Progenitor cell of endocrine pancreas (in vitro differentiated cells): ENCODE measurements at regions not wholly inside any gene's neighbourhood (a gene's known extent, or its start where the extent isn't known, plus 50 kb on each side); places are given as distances from the start of the nearest gene placed in this dataset.

Experiments
- DNase-seq: peaks from one replicate; pipeline ENCODE4 v3.0.0; 2021; ENCODE audit warnings: low spot score; ENCODE audit not compliant: unreplicated experiment
- H3K27ac Mint-ChIP-seq: 2 replicates; pipeline ENCODE4 v1.8.0; 2021; ENCODE audit warnings: mild to moderate bottlenecking, moderate library complexity, mixed read lengths
- H3K27me3 Mint-ChIP-seq: 2 replicates; pipeline ENCODE4 v1.8.0; 2021; ENCODE audit warnings: mixed read lengths
- H3K36me3 Mint-ChIP-seq: 2 replicates; pipeline ENCODE4 v1.8.0; 2022; ENCODE audit warnings: mixed read lengths; ENCODE audit not compliant: insufficient read depth
- H3K4me1 Mint-ChIP-seq: 2 replicates; pipeline ENCODE4 v1.8.0; 2021; ENCODE audit warnings: low read depth, mixed read lengths
- H3K4me3 Mint-ChIP-seq: 2 replicates; pipeline ENCODE4 v1.8.0; 2021; ENCODE audit warnings: low read depth, mild to moderate bottlenecking, moderate library complexity, mixed read lengths
- H3K9me3 Mint-ChIP-seq: 2 replicates; pipeline ENCODE4 v1.8.0; 2021; ENCODE audit warnings: low read depth, mixed read lengths
- TF ChIP-seq, protein P1 (sequence below): fragments of 200-600 bp; sonication (generic); IDR thresholded peaks from one replicate; pipeline ENCODE4 v1.5.0; 2021; ENCODE audit warnings: antibody characterized with exemption, mild to moderate bottlenecking; ENCODE audit not compliant: unreplicated experiment

DNA sequence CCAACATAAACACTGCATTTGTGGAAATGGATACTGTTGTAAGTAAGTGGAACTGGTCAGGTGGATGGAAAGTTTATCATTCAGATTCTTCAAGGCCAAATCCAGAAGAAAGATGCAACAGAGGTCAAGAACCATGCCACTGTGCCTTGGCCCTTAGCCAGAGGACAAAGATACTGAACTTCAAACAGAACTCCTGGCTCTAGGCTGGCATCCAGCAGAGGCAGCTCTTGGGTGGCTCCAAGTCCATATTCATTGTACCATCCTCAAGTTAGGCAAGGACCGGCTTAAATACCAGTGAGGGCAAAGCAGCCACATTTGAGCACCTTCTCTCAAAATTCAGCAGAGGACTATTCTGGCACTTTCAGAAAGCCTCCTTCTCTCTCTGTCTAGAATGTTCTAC lies 53.2 kb downstream of the DNAAF9 start:
- H3K4me3 Mint-ChIP-seq: no peak overlapping the region
- H3K27me3 Mint-ChIP-seq: no peaks in the 10 kb centered on the region
- peaks cover 9% of the 10 kb centered on the region for H3K36me3 Mint-ChIP-seq
- DNase-seq: no peak
- H3K4me1 Mint-ChIP-seq: peaks cover 7% of the 10 kb centered on the region
- no peak overlapping the region for H3K27ac Mint-ChIP-seq
- H3K9me3 Mint-ChIP-seq: no peaks in the 10 kb centered on the region
- TF ChIP-seq, protein P1, sequence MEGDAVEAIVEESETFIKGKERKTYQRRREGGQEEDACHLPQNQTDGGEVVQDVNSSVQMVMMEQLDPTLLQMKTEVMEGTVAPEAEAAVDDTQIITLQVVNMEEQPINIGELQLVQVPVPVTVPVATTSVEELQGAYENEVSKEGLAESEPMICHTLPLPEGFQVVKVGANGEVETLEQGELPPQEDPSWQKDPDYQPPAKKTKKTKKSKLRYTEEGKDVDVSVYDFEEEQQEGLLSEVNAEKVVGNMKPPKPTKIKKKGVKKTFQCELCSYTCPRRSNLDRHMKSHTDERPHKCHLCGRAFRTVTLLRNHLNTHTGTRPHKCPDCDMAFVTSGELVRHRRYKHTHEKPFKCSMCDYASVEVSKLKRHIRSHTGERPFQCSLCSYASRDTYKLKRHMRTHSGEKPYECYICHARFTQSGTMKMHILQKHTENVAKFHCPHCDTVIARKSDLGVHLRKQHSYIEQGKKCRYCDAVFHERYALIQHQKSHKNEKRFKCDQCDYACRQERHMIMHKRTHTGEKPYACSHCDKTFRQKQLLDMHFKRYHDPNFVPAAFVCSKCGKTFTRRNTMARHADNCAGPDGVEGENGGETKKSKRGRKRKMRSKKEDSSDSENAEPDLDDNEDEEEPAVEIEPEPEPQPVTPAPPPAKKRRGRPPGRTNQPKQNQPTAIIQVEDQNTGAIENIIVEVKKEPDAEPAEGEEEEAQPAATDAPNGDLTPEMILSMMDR: no peak

DNA sequence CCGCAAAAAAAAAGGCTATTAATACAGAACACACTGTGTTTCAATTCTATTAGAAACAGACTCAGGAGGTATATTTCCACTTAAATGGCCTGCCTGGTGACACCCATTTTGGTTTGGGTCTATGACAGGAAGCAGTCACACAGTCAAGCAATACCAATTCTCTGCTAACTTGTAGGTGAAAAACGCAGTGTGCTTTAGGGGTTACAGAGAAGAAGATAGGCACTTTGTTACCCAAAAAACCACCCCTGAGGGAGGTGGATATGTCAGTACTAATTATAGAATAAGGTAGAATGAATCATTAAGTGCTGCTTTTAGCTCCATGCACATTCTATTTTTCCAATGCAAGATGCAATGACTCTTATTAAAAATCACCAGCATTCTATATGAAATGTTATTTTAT lies 53.8 kb downstream of the DNAAF9 start:
- H3K27me3 Mint-ChIP-seq: no peaks in the 10 kb centered on the region
- H3K9me3 Mint-ChIP-seq: no peaks in the 10 kb centered on the region
- no peak overlapping the region for H3K4me3 Mint-ChIP-seq
- H3K36me3 Mint-ChIP-seq: peaks cover 9% of the 10 kb centered on the region
- TF ChIP-seq, protein P1: no peak
- peaks cover 2% of the 10 kb centered on the region for H3K4me1 Mint-ChIP-seq
- no peak overlapping the region for H3K27ac Mint-ChIP-seq
- DNase-seq: no peak

DNA sequence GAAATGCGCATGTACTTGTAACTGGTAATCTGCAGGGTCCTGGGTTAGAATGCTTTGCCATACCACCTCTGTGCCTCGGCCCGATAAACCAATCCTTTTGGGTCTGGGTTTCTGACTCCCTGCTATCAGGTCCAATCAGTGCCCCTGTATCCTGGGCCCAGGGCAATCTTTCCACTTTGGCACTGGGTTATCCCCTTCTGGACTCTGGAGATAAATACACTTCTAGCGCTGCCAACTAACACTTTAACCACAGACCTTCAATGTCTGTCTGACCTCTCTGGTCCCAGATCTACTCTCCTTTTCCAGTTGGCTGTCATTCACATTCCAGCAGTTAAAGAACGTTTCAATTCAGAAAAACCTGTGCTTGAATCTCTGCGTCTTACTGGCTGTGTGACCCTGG lies 55.3 kb downstream of the DNAAF9 start:
- Mint-ChIP-seq H3K27ac (no peak overlapping the region), H3K4me3 (no peak overlapping the region), H3K27me3 (no peaks in the 10 kb centered on the region), H3K36me3 (peaks cover 11% of the 10 kb centered on the region), H3K9me3 (no peaks in the 10 kb centered on the region), H3K4me1 (no peaks in the 10 kb centered on the region)
- no peak for DNase-seq
- TF ChIP-seq, protein P1: no peak

DNA sequence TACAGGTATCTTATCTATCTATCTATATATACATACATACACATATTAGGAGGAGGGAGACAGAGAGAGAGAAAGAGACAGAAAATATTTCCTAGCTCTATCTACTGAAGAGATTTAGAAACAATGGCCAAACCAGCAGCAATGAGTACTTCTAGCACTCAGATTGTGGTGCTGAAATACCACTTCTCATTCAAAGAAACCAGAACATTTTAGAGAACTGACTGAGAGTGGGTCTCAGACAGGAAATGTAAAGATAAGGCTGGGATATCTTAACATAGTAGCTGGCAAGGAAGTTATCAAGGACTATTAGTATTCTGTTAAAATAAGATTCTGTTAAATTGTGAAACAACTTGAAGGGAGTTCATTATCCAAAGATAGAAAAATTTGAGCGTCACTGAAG lies 57.0 kb downstream of the DNAAF9 start:
- Mint-ChIP-seq H3K27me3 (no peaks in the 10 kb centered on the region), H3K36me3 (peaks cover 17% of the 10 kb centered on the region), H3K27ac (no peak overlapping the region), H3K4me1 (no peaks in the 10 kb centered on the region), H3K4me3 (no peak overlapping the region), H3K9me3 (no peaks in the 10 kb centered on the region)
- TF ChIP-seq, protein P1: no peak
- DNase-seq: no peak

DNA sequence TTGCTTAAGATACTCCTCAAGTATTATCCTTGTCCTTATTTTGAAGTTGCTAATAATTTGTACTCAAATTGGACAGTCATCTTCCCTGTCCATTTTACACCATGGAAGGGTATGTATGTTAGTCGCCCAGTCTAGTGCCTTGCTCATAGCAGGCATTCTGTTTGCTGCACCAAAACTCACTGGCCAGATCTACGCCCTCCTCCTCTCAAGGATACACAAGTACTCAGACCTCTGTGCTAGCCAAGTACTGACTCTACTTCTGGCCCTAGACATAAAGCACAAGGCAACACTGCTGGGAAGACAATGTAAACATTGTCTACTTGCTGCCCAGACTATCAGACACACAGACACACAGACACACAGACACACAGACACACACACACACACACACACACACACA lies 57.7 kb downstream of the DNAAF9 start:
- H3K36me3 Mint-ChIP-seq: peaks cover 18% of the 10 kb centered on the region
- TF ChIP-seq, protein P1: no peak
- no peaks in the 10 kb centered on the region for H3K4me1 Mint-ChIP-seq
- DNase-seq: no peak
- no peaks in the 10 kb centered on the region for H3K27me3 Mint-ChIP-seq
- no peak overlapping the region for H3K4me3 Mint-ChIP-seq
- H3K27ac Mint-ChIP-seq: no peak overlapping the region
- no peaks in the 10 kb centered on the region for H3K9me3 Mint-ChIP-seq
